ENCODE measurements at regions not wholly inside any gene's neighbourhood (a gene's known extent, or its start where the extent isn't known, plus 50 kb on each side); places are given as distances from the start of the nearest gene placed in this dataset.
A peak's percentile ranks its signal among the peaks of the same experiment; 100 is the strongest.

GRCh38 chr10:32139223-32140073 is 83.2 kb upstream of the KIF5B start:
- ATAC-seq (peak; percentile 99), DNase-seq (ENCODE audit: extremely low read depth in 1 of 4, low spot score in 3 of 4) (peak; percentile 86 to 91 (median 87)), FAIRE-seq (peak; percentile 96)
- Histone ChIP-seq H3K9me1 (ENCODE audit: control insufficient read depth, insufficient read depth, low read length) (peaks cover 3% of the 10 kb centered on the region), H3K9ac (ENCODE audit: insufficient read depth in 1 of 2, low read depth in 2 of 2, low read length in 2 of 2) (peak overlapping the region in 1 of 2 experiments; percentile 30; a peak in 2 of 4 replicates), H3K79me2 (ENCODE audit: control insufficient read depth, insufficient read depth, low read length) (no peaks in the 10 kb centered on the region), H3K27ac (ENCODE audit: extremely low read depth, low read depth, low read length) (peak overlapping the region; percentile 74), H3K4me3 (no peak overlapping the region), H3K36me3 (ENCODE audit: control insufficient read depth, insufficient read depth, low read length) (no peaks in the 10 kb centered on the region), H3K9me3 (replicated peaks; ENCODE audit: control insufficient read depth, insufficient read depth, low read depth, low read length) (no peaks in the 10 kb centered on the region), H3K27me3 (ENCODE audit: control insufficient read depth in 2 of 2, insufficient read depth in 2 of 2, low read length in 2 of 2) (no peaks in the 10 kb centered on the region), H4K20me1 (replicated peaks; ENCODE audit: control insufficient read depth, insufficient read depth, low read length) (no peaks in the 10 kb centered on the region), H3K4me2 (ENCODE audit: insufficient read depth, low read length) (peak overlapping the region; percentile 55), H3K4me1 (replicated peaks in 1 of 2; ENCODE audit: control insufficient read depth in 2 of 2, insufficient read depth in 2 of 2, low read length in 2 of 2) (peaks cover 4 to 10% of the 10 kb centered on the region in 2 experiments; a peak in 3 of 5 replicates), H2AFZ (ENCODE audit: low read depth, low read length) (peak overlapping the region; percentile 93)
- in situ Hi-C loops (cut with MboI) (no loop called here), intact Hi-C loops (cut with micrococcal nuclease) (loop anchor here (10.0 kb wide), 1 partner anchor 85 kb away; the partner anchor contains the start of gene KIF5B)
- no TSS peak for BruUV-seq (replicated peaks)
- 33% methylated on average over 12 of the region's 12 CpGs for WGBS (ENCODE audit: insufficient coverage, low coverage, missing lambda C conversion rate)
- ChIA-PET POLR2A (interaction anchor here (0.7 to 1.0 kb wide), 4 partner anchors 10 to 445 kb away, joined by 3 to 5 read pairs (median 3); no protein-coding TSS in a partner anchor), CTCF (ENCODE audit: low intra/inter-chr PET ratio) (no interaction called here)
- TF ChIP-seq ZKSCAN1 (IDR thresholded peaks at IDR 0.05; ENCODE audit: low read depth, low read length) (no peak), FOXP4 (CRISPR knock-in tag; IDR thresholded peaks at IDR 0.05; ENCODE audit: borderline replicate concordance) (no peak), HMGXB4 (CRISPR knock-in tag; IDR thresholded peaks at IDR 0.05) (no peak), ZBTB5 (IDR thresholded peaks at IDR 0.05) (no peak), HDAC8 (tag; IDR thresholded peaks at IDR 0.05) (no peak), FOXM1 (IDR thresholded peaks at IDR 0.05; ENCODE audit: low read depth) (0 out of 2 replicates have a peak, but pooled peaks have one; percentile 41), FOXM1 (CRISPR knock-in tag; IDR thresholded peaks at IDR 0.05; ENCODE audit: low read depth) (no peak), JUN (IDR thresholded peaks at IDR 0.05; ENCODE audit: borderline replicate concordance, low read depth, low read length) (peak; percentile 90), JUN (CRISPR knock-in tag; IDR thresholded peaks at IDR 0.05; ENCODE audit: borderline replicate concordance) (no peak), PRMT5 (CRISPR knock-in tag; IDR thresholded peaks at IDR 0.05) (no peak), MXI1 (IDR thresholded peaks at IDR 0.05; ENCODE audit: low read depth, low read length) (no peak), XRCC4 (IDR thresholded peaks at IDR 0.05; ENCODE audit: extremely low read depth, insufficient read depth, insufficient read length) (no peak), STAG1 (CRISPR knock-in tag; IDR thresholded peaks at IDR 0.05; ENCODE audit: borderline replicate concordance) (no peak), ZNF134 (CRISPR knock-in tag; conservative IDR thresholded peaks at IDR 0.05) (no peak)

Measured in K562 (cell line).